ENCODE measurements at regions not wholly inside any gene's neighbourhood (a gene's known extent, or its start where the extent isn't known, plus 50 kb on each side); places are given as distances from the start of the nearest gene placed in this dataset.
A peak's percentile ranks its signal among the peaks of the same experiment; 100 is the strongest.

GRCh38 chrX:68915778-68916177 lies 87.0 kb downstream of the EFNB1 start:
- no peak for DNase-seq (ENCODE audit: low spot score)
- in situ Hi-C loops (cut with HindIII; ENCODE audit: low sequenced_read_pairs), result no loop called here

- no peak for DNase-seq (ENCODE audit: low spot score)
These were observed 85.7 kb downstream of the EFNB1 start for GRCh38 chrX:68914479-68914946.

GRCh38 chrX:68913249-68913547 lies 84.4 kb downstream of the EFNB1 start:
- in situ Hi-C loops (cut with HindIII; ENCODE audit: low sequenced_read_pairs), result no loop called here
- no peak for DNase-seq (ENCODE audit: low spot score)

More at GRCh38 chrX:68914479-68914946, 85.7 kb downstream of the EFNB1 start:
- in situ Hi-C loops (cut with HindIII; ENCODE audit: low sequenced_read_pairs), result no loop called here

DNA sequence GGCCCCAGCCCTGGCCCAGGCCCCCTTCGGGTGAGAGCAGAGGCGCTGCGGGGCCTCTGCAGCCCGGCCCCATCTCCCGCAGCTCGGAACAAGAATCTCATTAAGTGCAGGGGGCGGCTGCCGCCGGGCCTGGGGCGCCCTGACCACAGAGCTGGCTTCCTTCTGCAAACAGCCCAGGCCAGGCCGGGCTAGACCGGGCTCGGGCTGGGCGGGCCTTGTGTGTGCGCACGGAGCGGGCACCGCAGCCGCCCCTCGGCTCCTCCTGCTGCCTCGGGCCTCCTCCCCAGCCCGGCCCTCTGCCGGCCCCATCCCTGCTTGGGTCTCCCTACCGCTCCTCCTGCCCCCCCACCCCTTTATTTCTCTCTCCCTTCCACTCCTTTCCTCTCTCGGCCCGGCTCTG lies 83.3 kb downstream of the EFNB1 start:
- in situ Hi-C loops (cut with HindIII; ENCODE audit: low sequenced_read_pairs), result no loop called here
- no peak for DNase-seq (ENCODE audit: low spot score)

- in situ Hi-C loops (cut with HindIII; ENCODE audit: low sequenced_read_pairs), result no loop called here
- DNase-seq (ENCODE audit: low spot score), result no peak
These were observed 82.1 kb downstream of the EFNB1 start for GRCh38 chrX:68910731-68911428.

GRCh38 chrX:68909945-68910344 lies 81.1 kb downstream of the EFNB1 start:
- DNase-seq (ENCODE audit: low spot score), result no peak
- in situ Hi-C loops (cut with HindIII; ENCODE audit: low sequenced_read_pairs), result no loop called here

DNA sequence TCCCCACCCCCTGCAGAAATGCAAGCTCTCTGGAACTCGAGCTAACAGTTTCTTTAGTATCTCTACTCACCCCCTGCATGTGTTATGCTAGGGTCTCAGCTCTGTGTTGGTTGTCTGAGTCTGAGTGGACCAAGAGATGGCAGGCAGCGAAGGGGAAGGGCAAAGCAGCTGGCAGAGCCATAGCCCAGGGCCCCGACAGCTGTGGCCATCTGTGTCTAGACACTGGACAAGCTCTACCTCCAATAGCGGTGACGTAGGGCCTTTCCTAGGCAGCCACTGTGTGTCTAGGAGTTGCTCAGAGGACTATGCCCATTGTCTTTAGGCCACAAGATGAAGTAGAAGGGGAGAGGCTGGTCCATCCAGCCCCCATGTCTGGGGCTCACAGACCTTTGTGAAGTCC lies 79.2 kb downstream of the EFNB1 start:
- in situ Hi-C loops (cut with HindIII; ENCODE audit: low sequenced_read_pairs), result no loop called here
- no peak for DNase-seq (ENCODE audit: low spot score)

GRCh38 chrX:68902706-68903504 lies 74.1 kb downstream of the EFNB1 start:
- in situ Hi-C loops (cut with HindIII; ENCODE audit: low sequenced_read_pairs), result no loop called here
- DNase-seq (ENCODE audit: low spot score), result no peak

DNA sequence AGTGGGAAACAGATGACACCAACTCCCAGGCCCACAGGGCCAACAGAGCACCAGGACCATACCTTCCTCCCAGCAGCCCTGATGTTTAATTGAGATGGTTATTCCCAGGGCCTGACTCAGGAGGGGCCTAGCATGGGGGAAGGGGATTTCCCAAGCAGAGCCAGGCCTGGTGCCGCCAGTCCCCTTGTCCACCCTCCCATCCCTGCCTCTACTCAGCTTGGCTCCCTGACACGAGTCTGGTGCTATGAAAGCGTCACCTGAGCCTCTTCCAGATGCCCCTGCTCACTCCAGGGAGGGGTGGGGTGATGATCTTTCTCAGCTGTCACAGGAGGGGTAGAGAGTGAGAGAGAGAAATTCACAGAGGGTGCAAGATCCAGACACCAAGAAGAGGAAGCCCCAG lies 72.7 kb downstream of the EFNB1 start:
- no peak for DNase-seq (ENCODE audit: low spot score)
- in situ Hi-C loops (cut with HindIII; ENCODE audit: low sequenced_read_pairs), result no loop called here

GRCh38 chrX:68898598-68898997 lies 69.8 kb downstream of the EFNB1 start:
- in situ Hi-C loops (cut with HindIII; ENCODE audit: low sequenced_read_pairs), result no loop called here

GRCh38 chrX:68897118-68897945 lies 68.5 kb downstream of the EFNB1 start:
- in situ Hi-C loops (cut with HindIII; ENCODE audit: low sequenced_read_pairs), result no loop called here
- DNase-seq (ENCODE audit: low spot score), result no peak

More at GRCh38 chrX:68898598-68898997, 69.8 kb downstream of the EFNB1 start:
- DNase-seq (ENCODE audit: low spot score), result no peak

DNA sequence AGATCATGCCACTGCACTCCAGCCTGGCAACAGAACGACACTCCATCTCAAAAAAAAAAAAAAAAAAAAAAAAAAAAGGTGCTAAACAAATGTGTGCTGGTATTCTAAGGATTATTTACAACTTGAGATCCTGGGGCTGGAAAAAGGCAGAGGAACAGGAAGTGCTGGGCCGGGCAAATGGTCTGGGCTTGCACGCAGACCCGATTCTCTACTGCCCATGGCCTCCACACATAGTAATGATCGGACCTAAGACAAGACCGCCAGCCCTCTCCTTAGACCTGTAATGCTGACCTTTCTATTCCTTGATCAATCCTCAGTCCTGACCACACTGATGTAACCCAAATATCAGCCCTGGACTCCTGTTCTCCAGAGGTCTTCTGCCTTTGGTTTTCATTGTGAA lies 67.8 kb downstream of the EFNB1 start:
- in situ Hi-C loops (cut with HindIII; ENCODE audit: low sequenced_read_pairs), result no loop called here

GRCh38 chrX:68895778-68896177 lies 67.0 kb downstream of the EFNB1 start:
- in situ Hi-C loops (cut with HindIII; ENCODE audit: low sequenced_read_pairs), result no loop called here

More for the DNA sequence above, 67.8 kb downstream of the EFNB1 start:
- no peak for DNase-seq (ENCODE audit: low spot score)

GRCh38 chrX:68895341-68895755 lies 66.5 kb downstream of the EFNB1 start:
- in situ Hi-C loops (cut with HindIII; ENCODE audit: low sequenced_read_pairs), result no loop called here
- peak; percentile 15 for DNase-seq (ENCODE audit: low spot score)

More at GRCh38 chrX:68895778-68896177, 67.0 kb downstream of the EFNB1 start:
- no peak for DNase-seq (ENCODE audit: low spot score)

GRCh38 chrX:68894513-68895340 lies 65.9 kb downstream of the EFNB1 start:
- peak; percentile 47 for DNase-seq (ENCODE audit: low spot score)
- in situ Hi-C loops (cut with HindIII; ENCODE audit: low sequenced_read_pairs), result no loop called here

DNA sequence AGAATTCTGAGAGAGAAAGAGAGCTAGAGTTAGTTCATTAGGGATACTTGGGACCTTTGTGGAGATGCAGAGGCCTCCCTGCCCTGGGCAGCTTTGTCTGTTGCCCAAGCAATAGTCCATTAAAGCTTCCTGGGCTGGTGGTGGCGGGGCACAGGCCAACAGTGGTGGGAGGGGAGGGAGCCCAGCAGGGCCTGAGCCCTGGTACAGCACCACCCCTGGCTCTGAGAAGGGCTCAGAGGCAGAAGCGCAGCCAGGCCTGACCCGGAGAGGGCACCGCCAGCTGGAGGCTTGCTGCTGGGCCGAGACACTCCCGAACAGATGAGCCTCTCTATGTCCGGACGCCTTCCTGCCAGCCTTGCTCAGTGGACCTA lies 65.3 kb downstream of the EFNB1 start:
- in situ Hi-C loops (cut with HindIII; ENCODE audit: low sequenced_read_pairs), result no loop called here
- peak; percentile 23 for DNase-seq (ENCODE audit: low spot score)

DNA sequence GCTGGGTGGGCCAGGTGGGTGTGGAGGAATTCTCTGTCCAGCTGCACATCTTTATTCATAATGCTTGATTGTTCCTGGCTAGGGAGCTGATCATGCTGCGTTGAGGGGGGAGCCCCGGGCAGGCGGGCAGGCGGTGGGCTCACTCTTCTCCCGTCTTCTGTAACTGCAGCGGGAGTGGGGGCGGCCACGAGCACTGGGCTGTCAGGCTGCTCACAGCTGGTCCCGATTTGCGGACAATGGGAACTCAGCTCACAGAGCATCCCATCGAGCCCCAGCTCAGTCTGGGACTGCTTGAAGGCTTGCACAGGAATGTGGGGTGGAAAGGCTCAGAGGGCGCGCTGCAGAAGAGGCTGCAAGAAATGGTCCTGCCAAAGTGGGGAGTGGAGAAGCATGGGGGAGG lies 63.8 kb downstream of the EFNB1 start:
- in situ Hi-C loops (cut with HindIII; ENCODE audit: low sequenced_read_pairs), result no loop called here
- DNase-seq (ENCODE audit: low spot score), result no peak

- in situ Hi-C loops (cut with HindIII; ENCODE audit: low sequenced_read_pairs), result no loop called here
- DNase-seq (ENCODE audit: low spot score), result no peak
These were observed 63.3 kb downstream of the EFNB1 start for GRCh38 chrX:68892134-68892533.
